Stimulated activated effector memory CD8-positive, alpha-beta T cell treated with anti-CD3 and anti-CD28 coated beads, Interleukin-12 subunit alpha, Interleukin-12 subunit beta, amount 100 ng/mL, for 72 hours (primary cell): ENCODE measurements at regions not wholly inside any gene's neighbourhood (a gene's known extent, or its start where the extent isn't known, plus 50 kb on each side); places are given as distances from the start of the nearest gene placed in this dataset.
"Not testable (repeated sequence)": the region's sequence is repeated elsewhere in the genome, so short reads cannot be mapped to it uniquely, and the experiment has no call there.

Source experiments
- ATAC-seq: fragments of 150-1000 bp; cut with Tn5 transposase; 2 replicates; pipeline ENCODE4 v1.10.0; 2021
- DNase-seq, 2 donors: peaks; one replicate each; pipeline ENCODE4 v3.0.0; 2021 to 2022; ENCODE audit warnings: low spot score in 2 of 2
- H3K27ac Mint-ChIP-seq: one replicate; pipeline ENCODE4 v1.8.0; 2022; ENCODE audit warnings: mild to moderate bottlenecking, mixed read lengths
- H3K36me3 Mint-ChIP-seq: one replicate; pipeline ENCODE4 v1.8.0; 2022; ENCODE audit warnings: mild to moderate bottlenecking, mixed read lengths
- H3K4me1 Mint-ChIP-seq: one replicate; pipeline ENCODE4 v1.8.0; 2022; ENCODE audit warnings: mixed read lengths
- H3K4me3 Mint-ChIP-seq: one replicate; pipeline ENCODE4 v1.8.0; 2022; ENCODE audit warnings: mild to moderate bottlenecking, mixed read lengths
- H3K9me3 Mint-ChIP-seq: one replicate; pipeline ENCODE4 v1.8.0; 2022; ENCODE audit warnings: mixed read lengths

DNA sequence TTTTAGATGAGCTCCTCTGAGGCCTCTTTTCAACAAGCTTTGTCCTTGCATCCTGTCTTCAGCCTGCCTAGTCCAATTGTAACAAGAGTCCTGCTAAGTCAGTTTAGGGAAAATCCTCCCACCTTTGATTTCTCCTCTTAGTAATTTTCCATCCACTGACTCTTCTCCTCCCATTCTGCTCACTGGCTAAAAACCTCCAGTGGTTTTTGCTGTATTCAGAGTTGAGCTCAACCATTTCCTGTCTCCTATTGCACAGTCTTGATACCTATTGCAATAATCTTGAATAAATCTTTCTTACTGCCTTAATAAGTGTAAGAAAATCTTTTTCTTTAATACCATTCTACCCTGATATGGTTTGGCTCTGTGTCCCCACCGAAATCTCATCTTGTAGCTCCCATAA, 117.8 kb upstream of the ENPP6 start:
- Mint-ChIP-seq H3K4me1 (peaks cover 15% of the 10 kb centered on the region), H3K36me3 (no peaks in the 10 kb centered on the region), H3K4me3 (no peak overlapping the region), H3K9me3 (peaks cover 5% of the 10 kb centered on the region), H3K27ac (no peak overlapping the region)
- ATAC-seq (peak; percentile 45), DNase-seq (no peak)

DNA sequence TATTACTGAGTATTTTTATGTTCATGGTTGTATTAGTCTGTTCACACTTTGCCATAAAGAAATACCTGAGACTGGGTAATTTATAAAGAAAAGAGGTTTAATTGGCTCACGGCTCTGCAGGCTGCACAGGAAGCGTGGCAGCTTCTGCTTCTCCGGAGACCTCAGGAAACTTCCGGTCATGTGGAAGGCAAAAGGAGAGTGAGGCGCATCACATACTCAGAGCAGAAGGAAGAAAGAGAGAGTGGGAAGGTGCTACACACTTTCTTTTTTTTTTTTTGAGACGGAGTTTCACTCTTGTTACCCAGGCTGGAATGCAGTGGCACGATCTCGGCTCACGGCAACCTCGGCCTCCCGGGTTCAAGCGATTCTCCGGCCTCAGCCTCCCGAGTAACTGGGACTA, 115.8 kb upstream of the ENPP6 start:
- H3K27ac Mint-ChIP-seq, H3K36me3 Mint-ChIP-seq, H3K4me3 Mint-ChIP-seq, DNase-seq, ATAC-seq, H3K9me3 Mint-ChIP-seq: not testable (repeated sequence)
- H3K4me1 Mint-ChIP-seq, result peaks cover 32% of the 10 kb centered on the region

DNA sequence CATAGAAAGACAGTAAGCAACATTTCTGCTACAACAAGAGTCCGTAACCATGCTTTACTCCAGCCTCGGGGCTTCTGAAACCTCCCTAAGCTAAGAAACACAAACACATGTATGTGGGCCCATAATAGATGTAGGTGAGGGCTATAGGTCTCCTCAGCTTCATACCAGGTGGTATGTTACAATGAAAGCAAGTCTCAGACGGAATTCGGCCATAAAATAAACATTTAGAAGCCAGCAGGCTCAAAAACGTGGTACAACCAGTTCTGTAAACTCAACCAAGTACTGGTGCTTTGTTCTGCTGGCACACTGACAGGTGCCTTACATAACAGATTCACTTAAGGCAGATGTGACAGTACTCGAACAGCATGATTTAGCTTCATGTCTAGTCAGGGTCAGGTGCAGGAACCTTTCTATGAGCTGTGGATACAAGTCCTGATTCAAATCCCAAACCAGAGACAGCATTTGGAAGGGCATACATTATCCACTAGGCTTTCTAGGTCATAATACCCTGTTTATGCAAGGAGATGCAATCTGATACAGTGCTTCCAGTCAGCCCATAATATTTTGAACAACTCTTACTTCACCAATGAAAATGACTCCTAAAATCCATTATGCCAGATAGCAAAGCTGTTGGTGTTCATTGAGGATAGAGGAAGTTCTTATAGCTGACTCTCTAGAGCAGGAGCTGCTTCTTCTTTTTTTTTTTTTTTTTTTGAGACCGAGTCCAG, 113.8 kb upstream of the ENPP6 start:
- Mint-ChIP-seq H3K9me3 (no peaks in the 10 kb centered on the region), H3K4me1 (peaks cover 42% of the 10 kb centered on the region), H3K4me3 (no peak overlapping the region), H3K36me3 (no peaks in the 10 kb centered on the region), H3K27ac (no peak overlapping the region)
- DNase-seq (no peak), ATAC-seq (no peak)

DNA sequence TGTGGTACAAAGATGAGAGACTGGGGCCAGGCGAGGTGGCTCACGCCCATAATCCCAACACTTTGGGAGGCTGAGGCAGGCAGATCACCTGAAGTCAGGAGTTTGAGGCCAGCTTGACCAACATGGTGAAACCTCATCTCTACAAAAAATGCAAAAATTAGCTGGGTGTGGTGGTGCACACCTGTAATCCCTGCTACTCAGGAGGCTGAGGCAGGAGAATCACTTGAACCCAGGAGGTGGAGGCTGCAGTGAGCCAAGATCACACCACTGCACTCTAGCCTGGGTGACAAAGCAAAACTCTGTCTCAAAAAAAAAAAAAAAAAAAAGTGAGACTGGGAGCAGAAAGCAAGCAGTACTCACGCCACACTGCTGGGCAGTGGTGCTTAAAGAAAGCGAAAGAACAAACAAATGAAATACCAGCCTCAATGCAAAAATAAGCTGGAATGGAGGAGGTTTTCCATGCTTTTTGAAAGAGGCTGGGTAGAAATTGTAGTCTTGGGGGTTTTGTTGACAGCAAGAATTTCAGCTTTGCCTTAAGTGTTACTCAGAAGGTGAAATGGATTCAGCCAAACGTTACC, 112.9 kb upstream of the ENPP6 start:
- not testable (repeated sequence) for DNase-seq
- peak overlapping the region; percentile 82 for H3K27ac Mint-ChIP-seq
- H3K4me1 Mint-ChIP-seq, result peaks cover 40% of the 10 kb centered on the region

DNA sequence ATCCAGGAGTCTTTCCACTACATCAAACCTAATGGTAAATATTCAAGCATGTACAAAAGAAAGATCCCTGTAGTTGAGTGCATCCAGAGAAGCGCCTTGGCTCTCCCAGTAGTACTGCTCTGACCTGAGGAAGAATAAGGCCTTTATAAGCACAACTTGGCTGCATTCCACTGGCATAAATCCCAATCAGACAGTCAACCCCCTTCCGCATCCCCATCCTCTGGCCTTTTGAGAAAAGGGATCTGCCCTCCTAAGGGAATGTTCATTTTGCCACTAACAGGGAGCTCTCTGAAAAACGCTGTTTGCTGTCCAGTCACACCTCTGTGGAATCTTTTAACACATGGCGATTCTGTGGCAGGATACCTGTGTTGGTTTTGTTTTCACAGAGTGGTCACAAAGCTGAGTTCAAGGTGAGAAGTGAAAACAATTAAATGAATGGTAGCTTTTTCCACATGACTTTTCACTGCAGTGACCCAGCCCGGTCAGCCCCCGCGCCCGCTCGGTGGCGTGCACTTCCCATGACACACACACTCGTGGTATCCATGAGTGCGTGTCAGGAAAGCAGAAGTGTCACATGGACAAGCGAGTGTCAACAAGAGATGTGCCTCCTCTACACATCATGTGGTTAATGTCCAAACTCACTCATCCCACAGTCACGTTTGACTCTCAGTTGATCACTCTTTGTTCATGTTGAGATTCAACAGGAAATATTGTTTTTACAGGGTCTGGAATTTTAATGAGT, 112.2 kb upstream of the ENPP6 start:
- H3K4me1 Mint-ChIP-seq, result peaks cover 32% of the 10 kb centered on the region
- no peaks in the 10 kb centered on the region for H3K36me3 Mint-ChIP-seq
- no peaks in the 10 kb centered on the region for H3K9me3 Mint-ChIP-seq
- H3K4me3 Mint-ChIP-seq, result no peak overlapping the region
- ATAC-seq (peak; percentile 88), DNase-seq (no peak)
- H3K27ac Mint-ChIP-seq, result peak overlapping the region; percentile 82

More for the DNA sequence above, 112.9 kb upstream of the ENPP6 start:
- not testable (repeated sequence) for ATAC-seq, H3K36me3 Mint-ChIP-seq, H3K9me3 Mint-ChIP-seq, H3K4me3 Mint-ChIP-seq

DNA sequence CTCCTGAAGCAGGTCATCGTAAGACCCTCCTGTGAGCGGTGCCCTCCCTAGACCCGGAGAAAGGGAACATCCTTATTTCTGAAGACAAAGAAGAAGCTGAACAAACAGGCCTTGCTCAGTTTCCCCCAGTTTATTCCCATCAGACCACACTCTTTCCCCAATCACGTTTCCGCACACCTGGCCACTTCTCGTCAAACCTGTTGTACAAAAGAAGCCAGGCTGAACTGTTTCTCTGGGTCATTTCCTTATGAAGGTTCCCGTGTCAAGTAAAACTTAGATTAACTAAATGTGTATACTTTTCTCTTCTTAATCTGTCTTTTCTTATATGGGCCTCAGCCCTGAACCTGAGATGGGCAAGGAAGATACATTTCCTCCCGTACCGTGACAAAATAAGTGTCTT, 111.6 kb upstream of the ENPP6 start:
- Mint-ChIP-seq H3K9me3 (no peaks in the 10 kb centered on the region), H3K4me1 (peaks cover 32% of the 10 kb centered on the region), H3K36me3 (no peaks in the 10 kb centered on the region), H3K27ac (peak overlapping the region; percentile 82), H3K4me3 (no peak overlapping the region)
- DNase-seq (no peak), ATAC-seq (no peak)

DNA sequence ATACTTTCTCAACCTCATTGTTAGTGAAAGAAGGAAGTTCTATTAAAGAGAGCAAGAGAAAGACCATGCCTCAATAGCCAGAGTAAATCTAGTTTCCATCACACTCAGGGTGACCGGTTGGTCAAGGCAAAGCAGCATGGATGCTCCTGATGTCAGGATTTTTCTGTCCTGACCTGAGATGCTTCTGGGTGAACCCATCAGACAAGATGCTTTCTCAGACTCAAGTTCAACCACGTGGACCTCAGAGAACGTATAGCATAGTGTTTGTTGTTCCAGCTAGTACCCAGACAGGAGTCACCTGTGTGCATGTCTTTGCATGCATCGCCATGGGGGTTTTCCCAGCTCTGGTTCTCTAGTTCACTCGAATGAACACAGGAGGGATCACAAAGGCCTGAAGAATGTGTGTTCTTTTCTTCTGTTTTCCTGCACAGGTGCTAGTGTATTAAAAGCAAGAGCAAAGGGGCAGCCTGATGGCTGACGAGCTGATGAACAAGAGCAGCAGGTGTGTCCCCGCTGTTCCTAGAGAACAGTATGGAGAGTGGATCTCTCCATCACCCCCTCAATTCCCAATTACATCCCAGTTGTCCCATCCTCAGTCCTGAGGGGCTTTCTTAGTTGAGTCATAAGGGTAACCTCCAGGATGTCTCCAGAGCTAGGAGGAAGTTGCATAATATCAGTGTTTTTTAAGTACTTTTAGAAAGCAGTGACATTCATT, 110.5 kb upstream of the ENPP6 start:
- no peak overlapping the region for H3K4me3 Mint-ChIP-seq
- ATAC-seq, result peak; percentile 70
- H3K4me1 Mint-ChIP-seq, result peaks cover 28% of the 10 kb centered on the region
- H3K9me3 Mint-ChIP-seq, result no peaks in the 10 kb centered on the region
- DNase-seq, result no peak
- H3K27ac Mint-ChIP-seq, result peak overlapping the region; percentile 23
- no peaks in the 10 kb centered on the region for H3K36me3 Mint-ChIP-seq

DNA sequence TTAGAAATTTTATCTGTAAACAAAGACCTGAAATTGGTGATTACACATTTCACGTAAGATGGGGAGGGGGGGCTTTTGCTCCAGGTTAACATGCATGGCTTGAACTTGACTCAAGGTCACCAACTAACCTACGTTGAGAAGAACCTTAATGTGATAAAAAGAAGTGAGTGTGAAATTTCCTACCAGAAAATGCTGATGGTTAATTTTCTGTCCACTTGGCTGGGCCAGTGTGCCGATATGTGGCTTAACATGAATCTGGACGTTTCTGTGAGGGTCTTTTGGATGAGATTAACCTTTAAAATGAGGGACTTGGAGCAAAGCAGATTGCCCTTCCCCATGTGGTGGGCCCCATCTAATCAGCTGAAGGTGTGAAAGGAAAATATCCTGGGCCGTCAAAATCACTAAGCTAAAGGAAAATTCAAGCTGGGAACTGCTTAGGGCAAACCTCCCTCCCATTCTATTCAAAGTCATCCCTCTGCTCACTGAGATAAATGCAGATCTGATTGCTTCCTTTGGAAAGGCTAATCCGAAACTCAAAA, 107.3 kb upstream of the ENPP6 start:
- Mint-ChIP-seq H3K27ac (no peak overlapping the region), H3K9me3 (no peaks in the 10 kb centered on the region), H3K4me1 (peaks cover 29% of the 10 kb centered on the region), H3K4me3 (no peak overlapping the region), H3K36me3 (no peaks in the 10 kb centered on the region)
- DNase-seq (no peak), ATAC-seq (no peak)

DNA sequence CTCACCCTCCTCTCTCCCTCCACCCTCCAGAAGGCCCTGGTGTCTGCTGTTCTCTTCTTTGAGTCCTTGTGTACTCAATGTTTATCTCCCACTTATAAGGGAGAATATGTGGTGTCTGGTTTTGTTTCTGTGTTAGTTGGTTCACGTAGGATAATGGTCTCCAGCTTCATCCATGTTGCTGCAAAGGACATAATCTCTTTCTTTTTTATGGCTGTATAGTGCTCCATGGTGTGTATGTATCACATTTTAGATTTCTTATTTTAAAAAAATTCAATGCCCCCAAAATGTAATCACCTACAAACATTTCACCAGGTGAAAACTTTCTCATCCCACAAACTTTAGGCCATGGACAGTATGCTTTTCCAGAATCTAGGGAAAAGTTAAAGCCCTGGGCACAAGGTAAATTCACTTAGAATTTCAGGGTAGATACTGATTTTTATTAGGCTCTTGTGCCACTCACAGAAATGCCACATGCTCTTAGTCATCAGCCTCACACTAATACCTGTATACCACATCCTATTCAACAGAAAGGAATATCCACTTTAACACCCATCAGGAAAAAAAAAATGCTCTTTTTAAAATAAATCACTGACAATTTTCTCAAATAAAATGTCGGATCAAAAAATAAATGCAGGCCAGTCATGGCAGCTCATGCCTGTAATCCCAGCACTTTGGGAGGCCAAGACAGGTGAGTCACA, 104.8 kb upstream of the ENPP6 start:
- DNase-seq (peak in 1 of 2 donors; percentile 30), ATAC-seq (no peak)
- H3K36me3 Mint-ChIP-seq, result no peaks in the 10 kb centered on the region
- H3K9me3 Mint-ChIP-seq, result no peaks in the 10 kb centered on the region
- peaks cover 24% of the 10 kb centered on the region for H3K4me1 Mint-ChIP-seq
- no peak overlapping the region for H3K27ac Mint-ChIP-seq
- H3K4me3 Mint-ChIP-seq, result no peak overlapping the region

DNA sequence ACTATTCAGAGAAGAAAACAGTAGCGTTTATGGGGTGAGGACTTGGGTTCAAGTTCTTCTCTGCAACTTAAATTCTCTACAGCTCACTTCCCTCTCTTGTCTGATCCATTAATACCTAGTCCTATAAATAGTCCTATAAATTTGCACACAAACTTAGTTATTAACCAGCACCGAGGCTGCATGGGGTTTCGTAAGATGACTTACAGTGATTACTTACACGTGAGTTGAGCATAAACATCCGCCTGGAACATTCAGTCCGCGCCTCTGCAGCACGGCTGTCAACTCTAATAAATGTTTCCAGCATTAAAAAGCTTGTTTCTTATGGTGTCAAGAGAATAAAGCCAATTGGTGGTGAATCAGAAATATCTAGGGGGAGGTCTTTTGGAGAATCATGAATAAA, 103.0 kb upstream of the ENPP6 start:
- no peak overlapping the region for H3K4me3 Mint-ChIP-seq
- no peaks in the 10 kb centered on the region for H3K36me3 Mint-ChIP-seq
- peaks cover 35% of the 10 kb centered on the region for H3K4me1 Mint-ChIP-seq
- H3K9me3 Mint-ChIP-seq, result no peaks in the 10 kb centered on the region
- ATAC-seq (no peak), DNase-seq (no peak)
- H3K27ac Mint-ChIP-seq, result peak overlapping the region; percentile 79

DNA sequence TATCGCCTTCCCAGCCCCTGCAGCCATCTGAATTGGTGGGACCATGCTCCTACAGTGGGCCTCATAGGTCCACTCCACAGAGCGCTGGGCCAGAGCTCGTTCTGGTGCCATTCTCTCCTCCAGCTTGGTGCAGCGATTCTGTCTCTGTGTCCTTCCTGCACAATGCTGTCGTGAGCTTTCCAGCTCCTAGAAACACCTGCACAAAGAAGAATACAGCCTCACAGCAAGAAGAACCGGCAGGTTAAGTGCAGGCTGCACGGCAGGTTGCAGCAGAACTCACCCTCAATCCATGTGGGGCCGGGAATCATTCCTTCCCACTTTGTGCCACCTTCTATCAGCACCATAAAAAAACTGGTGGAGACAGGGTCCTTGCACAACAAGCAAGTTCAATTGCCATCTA, 101.2 kb upstream of the ENPP6 start:
- peaks cover 49% of the 10 kb centered on the region for H3K4me1 Mint-ChIP-seq
- peak in 1 of 2 donors; percentile 46 for DNase-seq
- no peak overlapping the region for H3K4me3 Mint-ChIP-seq
- no peaks in the 10 kb centered on the region for H3K36me3 Mint-ChIP-seq
- no peak overlapping the region for H3K27ac Mint-ChIP-seq
- no peaks in the 10 kb centered on the region for H3K9me3 Mint-ChIP-seq
- no peak for ATAC-seq

DNA sequence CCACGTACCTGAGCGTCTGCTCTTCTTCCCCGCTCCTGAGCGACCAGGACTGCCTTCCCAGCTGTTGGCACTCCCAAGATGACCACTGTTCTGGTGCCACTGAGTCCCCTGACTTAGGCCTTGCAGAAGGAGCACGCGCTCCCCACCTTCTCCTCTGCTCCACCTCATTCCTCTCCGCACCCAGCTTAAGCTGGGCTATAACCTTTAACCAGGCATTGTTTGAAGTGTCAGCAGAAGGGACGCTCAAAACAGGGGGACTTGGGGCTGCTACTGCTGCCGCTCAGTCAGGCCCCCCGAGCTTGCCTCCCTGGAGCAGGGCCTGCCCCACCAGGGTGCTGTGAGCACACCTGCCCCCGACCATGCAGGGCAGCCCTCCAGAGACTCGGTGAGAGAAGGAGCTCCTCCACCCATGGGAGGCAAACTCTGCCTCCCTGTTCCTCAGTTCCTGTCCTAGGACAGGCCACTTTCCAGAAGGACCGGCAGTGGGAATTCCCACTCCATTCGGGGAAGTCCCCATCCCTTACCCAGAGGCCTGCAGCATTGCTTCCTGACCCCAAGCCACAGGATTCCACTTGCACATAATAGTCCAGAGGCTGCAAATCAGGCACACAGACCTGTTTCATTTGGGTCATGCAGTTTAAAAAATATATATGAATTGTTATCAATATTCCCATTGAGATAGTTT, 99.7 kb upstream of the ENPP6 start:
- Mint-ChIP-seq H3K4me1 (peaks cover 64% of the 10 kb centered on the region), H3K36me3 (peaks cover 6% of the 10 kb centered on the region), H3K4me3 (no peak overlapping the region), H3K9me3 (no peaks in the 10 kb centered on the region), H3K27ac (peak overlapping the region; percentile 23)
- DNase-seq (peak in 1 of 2 donors; percentile 45), ATAC-seq (no peak)

DNA sequence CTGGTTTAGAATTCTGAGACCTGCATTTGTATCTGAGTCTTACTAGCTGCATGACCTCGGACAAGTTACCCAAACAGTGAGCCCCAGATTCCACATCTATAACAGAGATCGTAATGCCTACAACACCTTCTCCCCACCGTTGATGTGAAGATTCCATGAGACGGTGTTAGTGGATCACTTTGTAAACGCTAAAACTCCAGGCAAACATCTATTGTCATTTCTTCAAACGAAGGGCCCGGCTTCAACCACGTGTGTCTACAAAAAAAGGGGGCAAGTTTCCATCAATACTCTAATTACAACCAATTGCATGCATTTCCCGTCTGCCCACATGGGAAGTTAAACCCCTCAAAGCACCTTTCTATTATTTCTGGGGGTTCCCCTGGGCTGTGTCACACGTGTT, 99.1 kb upstream of the ENPP6 start:
- H3K36me3 Mint-ChIP-seq, result peaks cover 6% of the 10 kb centered on the region
- no peak overlapping the region for H3K4me3 Mint-ChIP-seq
- no peak for ATAC-seq
- no peaks in the 10 kb centered on the region for H3K9me3 Mint-ChIP-seq
- H3K4me1 Mint-ChIP-seq, result peaks cover 69% of the 10 kb centered on the region
- H3K27ac Mint-ChIP-seq, result peak overlapping the region; percentile 23
- DNase-seq, result peak in 1 of 2 donors; percentile 34

DNA sequence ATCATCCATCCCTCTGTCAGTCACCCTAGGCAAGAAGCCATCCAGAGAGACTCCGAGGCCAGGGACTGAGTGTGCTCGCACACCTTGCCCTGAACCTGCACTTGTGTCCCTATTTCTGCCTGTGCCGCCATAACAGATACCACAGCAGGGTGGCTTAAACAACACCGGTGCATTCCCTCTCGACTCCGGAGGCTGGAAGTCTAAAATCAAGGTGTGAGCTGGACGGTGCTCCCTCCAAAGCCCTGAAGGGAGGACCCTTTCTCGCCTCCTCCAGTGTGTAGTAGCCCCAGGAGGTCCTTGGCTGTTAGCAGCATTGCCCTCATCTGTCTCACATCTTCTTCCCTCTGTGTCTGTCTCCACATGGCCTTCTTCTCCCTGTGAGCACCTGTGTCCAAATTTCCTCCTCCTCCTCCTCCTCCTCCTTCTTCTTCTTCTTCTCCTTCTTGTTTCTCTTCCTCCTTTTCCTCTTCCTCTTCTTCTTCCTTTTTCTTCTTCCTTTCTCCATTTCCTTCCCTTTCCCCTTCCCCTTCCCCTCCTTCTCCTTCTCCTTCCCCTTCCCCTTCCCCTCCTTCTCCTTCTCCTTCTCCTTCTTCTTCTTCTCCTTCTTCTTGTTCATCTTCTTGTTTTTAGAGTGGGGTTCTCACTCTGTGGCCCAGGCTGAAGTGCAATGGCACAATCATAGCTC, 98.1 kb upstream of the ENPP6 start:
- DNase-seq (peak in 1 of 2 donors; percentile 43), ATAC-seq (no peak)
- H3K4me1 Mint-ChIP-seq, result peaks cover 79% of the 10 kb centered on the region
- H3K36me3 Mint-ChIP-seq, result peaks cover 6% of the 10 kb centered on the region
- peak overlapping the region; percentile 95 for H3K27ac Mint-ChIP-seq
- no peak overlapping the region for H3K4me3 Mint-ChIP-seq
- no peaks in the 10 kb centered on the region for H3K9me3 Mint-ChIP-seq
